ENCODE measurements at regions not wholly inside any gene's neighbourhood (a gene's known extent, or its start where the extent isn't known, plus 50 kb on each side); places are given as distances from the start of the nearest gene placed in this dataset.

GRCh38 chr13:21237081-21237480 lies 60.6 kb downstream of the MRPL57 start:
- TF ChIP-seq POLR2A (IDR thresholded peaks at IDR 0.05; ENCODE audit: low read length) (no peak), GATA1 (IDR thresholded peaks at IDR 0.05; ENCODE audit: low read depth, low read length) (no peak)
